ENCODE measurements at regions not wholly inside any gene's neighbourhood (a gene's known extent, or its start where the extent isn't known, plus 50 kb on each side); places are given as distances from the start of the nearest gene placed in this dataset.
"Not testable (repeated sequence)": the region's sequence is repeated elsewhere in the genome, so short reads cannot be mapped to it uniquely, and the experiment has no call there.

- DNase-seq = not testable (repeated sequence)
These were observed 173.9 kb upstream of the NT5E start for GRCh38 chr6:85276026-85276425.

- no peak for DNase-seq
These were observed 174.4 kb upstream of the NT5E start for GRCh38 chr6:85275338-85275985.

GRCh38 chr6:85273870-85274269 lies 176.0 kb upstream of the NT5E start:
- no peak for DNase-seq

DNA sequence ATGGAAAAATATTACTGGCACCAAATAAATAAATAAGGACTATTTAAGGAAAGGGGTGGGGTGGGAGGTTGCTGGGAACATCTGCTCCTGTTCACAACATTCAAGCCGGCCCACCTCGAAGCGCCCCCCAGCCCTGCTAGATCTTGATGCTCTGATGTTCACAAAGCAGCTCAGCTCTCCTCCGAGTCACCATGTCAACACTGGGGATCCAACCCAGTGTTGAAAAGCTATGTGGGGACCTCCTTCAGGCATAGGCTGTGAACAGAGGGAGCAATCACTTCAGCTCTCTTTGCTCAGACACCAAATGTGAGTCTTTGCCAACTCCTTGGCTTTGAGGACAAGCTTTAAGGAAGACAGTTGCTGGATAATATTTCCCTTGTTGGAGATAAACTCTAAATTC lies 176.8 kb upstream of the NT5E start:
- no peak for DNase-seq

DNA sequence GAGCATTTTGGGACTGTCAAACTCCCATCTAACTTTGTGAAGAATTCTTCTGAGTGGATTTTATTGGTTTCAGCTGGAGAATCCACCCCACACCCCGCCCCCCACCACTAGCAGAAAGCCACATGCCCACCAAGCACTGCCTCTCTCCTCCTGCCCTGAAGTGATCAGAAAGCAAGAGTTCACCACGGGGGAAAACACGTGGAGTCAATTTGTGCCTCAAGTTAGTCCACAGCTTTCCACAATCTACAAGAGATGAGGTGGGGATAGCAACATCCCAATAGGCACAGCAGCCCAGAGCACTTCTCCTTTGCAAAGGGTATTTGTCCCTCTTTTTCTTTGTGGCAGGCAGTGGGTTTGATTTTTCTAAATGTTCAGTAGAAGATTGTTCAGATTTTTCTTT lies 177.3 kb upstream of the NT5E start:
- no peak for DNase-seq

- DNase-seq = no peak
These were observed 187.3 kb upstream of the NT5E start for GRCh38 chr6:85262621-85263020.

DNA sequence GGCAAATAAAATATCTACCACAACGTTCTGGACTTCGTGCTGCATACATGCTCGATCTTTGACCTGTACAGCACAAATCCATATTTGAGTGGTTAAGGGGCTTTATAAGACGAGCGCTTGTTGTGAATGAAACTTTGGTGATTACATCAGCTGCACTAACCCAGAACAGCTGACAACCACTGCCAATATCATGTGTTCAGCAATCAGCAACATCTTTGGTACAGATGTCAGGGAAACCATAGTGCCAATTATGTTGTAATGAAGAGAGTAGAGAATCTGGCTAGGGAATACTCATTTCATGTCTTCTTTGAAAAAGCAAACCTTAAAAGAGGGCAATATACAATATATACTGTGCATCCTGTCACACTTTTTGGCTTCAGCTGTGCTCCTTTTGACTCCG lies 188.6 kb upstream of the NT5E start:
- no peak for DNase-seq

GRCh38 chr6:85255661-85256060 lies 194.2 kb upstream of the NT5E start:
- DNase-seq = no peak

GRCh38 chr6:85252552-85252951 lies 197.3 kb upstream of the NT5E start:
- no peak for DNase-seq

DNA sequence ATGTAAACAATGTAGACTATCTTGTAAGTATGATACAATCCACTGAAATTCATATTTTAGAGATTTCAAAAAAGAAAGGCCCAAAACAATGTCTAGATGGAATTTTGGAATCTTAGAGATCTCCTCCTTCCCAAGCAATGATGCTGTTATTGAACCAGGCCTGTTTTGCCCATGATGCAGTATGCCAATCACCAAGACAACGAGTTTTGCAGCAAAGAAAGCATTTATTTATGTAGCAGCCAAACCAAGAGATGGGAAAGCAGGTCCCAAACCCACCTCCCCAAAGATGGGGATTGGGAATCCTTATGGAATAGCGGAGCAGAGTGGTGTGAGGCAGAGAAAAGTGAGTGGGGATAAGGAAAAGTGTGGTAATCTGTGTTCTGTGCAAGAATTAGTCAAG lies 197.8 kb upstream of the NT5E start:
- no peak for DNase-seq

DNA sequence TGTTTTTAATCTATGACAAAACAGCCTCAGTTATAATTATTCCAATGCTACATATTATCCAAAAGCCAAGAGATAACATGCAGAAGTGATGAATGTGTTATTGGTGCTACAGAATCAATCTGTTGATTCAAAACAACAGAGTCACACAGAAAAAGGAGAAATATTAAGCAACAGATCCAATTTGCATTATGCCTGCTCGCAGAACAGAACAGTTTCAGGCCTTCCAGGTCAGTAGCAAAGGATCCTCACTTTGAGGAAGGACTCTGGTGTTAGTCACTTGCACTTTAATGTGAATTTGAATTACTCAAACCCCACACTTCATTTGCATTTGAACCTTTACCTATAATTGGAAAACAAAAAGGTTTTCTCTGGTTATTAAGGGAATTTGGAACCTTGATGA lies 198.6 kb upstream of the NT5E start:
- DNase-seq = no peak

DNA sequence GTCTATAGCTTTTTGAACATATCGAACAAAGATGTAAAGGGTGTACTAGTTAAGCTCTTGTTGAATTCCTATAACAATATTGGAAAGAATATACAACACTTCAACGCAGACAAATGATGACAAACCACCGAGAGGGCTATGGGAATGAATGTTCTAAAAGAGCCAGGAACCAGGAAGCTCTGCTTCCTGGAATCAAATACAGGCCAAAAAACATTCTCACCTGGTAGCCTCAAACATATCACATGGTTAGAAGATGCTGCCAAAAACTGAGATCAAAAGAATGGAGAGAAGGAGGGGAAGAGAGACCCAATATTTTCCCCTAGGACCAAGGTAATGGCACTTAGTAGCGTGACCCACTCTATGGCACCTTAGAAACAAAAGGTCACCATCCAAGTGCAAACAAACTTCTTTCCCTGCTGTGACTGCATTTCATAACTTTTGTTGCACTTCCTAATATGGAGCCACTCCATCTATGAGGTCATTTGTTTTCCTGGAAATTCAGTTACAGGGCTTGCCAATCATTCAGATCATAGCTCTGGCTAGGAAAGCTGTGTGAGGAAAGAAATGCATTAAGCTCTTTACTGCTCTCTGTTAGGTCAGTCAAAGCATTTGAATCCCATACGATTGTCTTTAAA lies 199.2 kb upstream of the NT5E start:
- DNase-seq = no peak

DNA sequence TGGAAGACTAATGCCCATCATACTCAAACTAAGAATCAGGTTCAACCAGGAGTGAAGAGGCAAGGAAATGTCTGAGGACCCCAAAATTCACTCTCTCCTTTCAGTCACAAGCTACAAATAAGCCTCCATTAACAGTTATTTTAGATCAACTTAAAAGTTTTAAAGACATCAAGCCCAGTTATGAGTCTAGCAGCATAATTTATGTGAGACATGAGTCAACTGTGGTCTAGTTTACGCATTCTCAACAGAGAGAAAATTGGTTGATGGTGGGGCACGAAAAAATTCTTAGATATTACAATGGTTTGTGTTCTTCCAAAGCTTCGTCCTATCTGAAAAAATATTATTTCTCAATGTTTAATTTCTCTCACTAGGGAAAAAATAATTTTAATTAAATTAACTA lies 204.9 kb upstream of the NT5E start:
- DNase-seq = no peak

DNA sequence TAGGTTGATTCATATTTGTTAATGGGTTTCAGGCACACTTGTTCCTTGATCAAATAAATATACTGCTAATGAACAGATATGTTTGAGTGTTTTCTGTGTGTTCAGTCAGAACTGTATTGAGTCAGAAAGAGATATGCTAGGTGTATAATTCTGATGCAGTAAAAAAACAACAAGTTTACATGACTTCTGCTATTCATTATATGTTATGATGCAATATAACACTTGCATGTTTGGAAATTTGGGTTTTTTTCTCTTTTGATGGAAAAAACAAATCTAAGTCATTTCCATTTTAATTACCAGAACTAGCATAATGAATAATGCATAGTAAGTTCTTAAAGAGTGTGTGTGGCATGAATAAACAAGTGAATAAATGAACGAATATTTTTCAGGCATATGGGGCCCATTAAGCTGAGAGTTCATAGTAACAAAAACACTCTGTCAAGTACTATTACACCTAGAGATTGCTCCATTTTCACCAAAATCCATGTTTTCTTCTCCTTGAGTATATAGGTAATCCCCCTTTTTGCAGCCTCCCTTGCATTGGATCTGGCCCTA lies 208.3 kb upstream of the NT5E start:
- no peak for DNase-seq

GRCh38 chr6:85240787-85241385 lies 209.0 kb upstream of the NT5E start:
- DNase-seq = no peak

DNA sequence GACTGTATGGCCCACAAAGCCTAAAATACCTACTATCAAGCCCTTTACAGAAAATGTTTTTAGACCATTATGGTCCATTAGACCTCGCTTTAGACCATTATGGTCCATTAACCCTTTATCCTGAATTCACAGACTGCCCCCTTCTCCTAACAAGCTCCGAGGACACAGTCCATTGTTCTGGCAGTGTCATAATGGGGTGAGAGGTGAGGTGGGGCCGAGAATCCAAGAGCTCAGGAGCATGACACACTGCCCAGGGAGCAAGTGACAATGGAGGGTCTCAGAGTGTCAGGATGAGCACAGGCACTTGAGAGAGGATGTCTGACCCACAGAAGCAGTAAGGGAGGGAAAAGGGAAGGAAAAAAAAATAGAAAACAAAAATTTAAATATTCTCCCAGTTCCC lies 212.4 kb upstream of the NT5E start:
- DNase-seq = no peak

GRCh38 chr6:85236636-85237035 lies 213.2 kb upstream of the NT5E start:
- DNase-seq = no peak

DNA sequence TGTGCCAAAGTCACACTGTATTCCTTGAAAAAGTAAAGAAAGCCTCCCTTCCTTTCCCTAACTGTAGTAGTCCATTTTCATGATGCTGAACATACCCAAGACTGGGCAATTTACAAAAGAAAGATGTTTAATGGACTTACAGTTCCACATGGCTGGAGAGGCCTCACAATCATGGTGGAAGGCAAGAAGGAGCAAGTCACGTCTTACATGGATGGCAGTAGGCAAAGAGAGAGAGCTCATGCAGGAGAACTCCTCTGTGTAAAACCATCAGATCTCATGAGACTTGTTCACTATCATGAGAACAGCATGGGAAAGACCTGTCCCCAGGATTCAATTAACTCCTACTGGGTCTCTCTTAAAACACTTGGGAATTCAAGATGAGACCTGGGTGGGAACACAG lies 222.5 kb upstream of the NT5E start:
- DNase-seq = not testable (repeated sequence)

DNA sequence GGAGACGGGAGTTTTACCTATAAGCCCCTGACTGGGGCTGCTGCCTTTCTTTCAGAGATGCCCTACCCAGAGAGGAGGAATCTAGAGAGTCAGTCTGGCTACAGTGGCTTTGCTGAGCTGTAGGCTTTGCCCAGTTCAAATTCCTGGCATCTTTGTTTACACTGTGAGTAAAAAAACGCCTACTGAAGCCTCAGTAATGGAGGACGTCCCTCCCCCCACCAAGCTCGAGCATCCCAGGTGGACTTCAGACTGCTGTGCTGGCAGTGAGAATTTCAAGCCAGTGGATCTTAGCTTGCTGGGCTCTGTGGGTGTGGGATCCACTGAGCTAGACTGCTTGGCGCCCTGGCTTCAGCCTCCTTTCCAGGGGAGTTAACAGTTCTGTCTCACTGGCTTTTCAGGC lies 237.1 kb upstream of the NT5E start:
- DNase-seq = not testable (repeated sequence)

DNA sequence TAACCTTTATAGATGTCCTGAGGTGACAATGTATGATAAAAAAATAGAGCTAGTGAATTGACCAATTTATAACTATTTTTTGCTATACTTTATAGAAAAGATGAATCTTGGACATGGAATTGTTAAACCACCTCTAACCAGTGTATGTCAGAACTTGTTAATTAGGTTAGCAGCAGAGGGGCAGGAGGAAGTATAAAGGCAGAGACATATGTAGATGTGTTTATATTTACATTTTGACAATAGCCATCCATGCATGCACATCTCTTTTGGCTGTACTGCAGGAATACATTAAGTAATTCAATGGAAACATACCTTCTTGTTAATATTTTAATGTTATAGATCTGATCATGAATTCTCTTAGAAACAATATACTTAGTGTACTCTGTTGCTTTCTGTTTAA lies 254.6 kb upstream of the NT5E start:
- DNase-seq = no peak

DNA sequence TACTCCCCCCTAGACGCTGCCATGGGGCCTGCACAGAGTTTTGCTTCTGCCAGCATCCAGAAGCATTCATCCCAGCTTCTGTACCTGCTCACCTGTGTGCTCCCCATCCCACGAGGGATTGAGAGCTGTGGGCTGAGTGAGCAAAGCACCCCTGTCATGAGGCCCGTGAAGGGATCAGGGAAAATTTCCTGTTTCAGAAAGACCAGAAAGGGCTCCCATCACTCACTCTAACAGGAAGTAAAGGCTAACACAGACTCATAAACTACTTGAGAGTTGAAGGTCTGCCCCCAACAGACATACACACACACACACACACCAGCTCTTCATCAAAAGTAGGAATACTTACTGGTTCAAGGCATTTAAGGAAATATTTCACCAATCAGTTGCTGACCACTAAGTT lies 256.5 kb upstream of the NT5E start:
- DNase-seq = no peak

GRCh38 chr6:85192596-85192995 lies 257.3 kb upstream of the NT5E start:
- DNase-seq = no peak

- no peak for DNase-seq
These were observed 257.7 kb upstream of the NT5E start for GRCh38 chr6:85192186-85192585.

DNA sequence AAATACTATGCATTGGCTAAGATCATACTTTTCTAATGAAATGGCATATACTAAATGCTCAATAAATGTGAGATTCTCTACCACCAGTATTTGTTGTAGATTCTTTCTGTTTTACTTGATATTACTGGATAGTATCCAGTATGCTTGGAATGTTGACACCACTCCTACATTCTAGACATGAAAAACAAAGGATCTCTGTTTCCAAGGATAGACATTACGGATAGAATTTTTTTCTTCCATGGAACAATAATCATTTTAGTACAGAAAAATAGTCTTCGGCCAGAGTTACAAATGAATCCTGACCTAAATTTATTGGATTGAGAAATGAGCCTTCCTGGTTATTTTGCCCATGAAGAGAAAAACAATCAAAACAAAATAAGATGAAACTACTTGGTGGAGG lies 258.2 kb upstream of the NT5E start:
- no peak for DNase-seq

Measured in SHP77 treated with DMSO at 0.1 percent for 48 hours (cell line).